ENCODE measurements at regions not wholly inside any gene's neighbourhood (a gene's known extent, or its start where the extent isn't known, plus 50 kb on each side); places are given as distances from the start of the nearest gene placed in this dataset.

GRCh38 chr7:19203686-19204085 is 58.5 kb upstream of the FERD3L start:
- DNase-seq (no peak), ATAC-seq (ENCODE audit: low read depth) (no peak)
- CTCF ChIA-PET: no interaction called here
- H3K36me3 Mint-ChIP-seq (ENCODE audit: low read depth): no peaks in the 10 kb centered on the region
- POLR2A ChIA-PET: no interaction called here
- H3K9me3 Mint-ChIP-seq: no peaks in the 10 kb centered on the region
- no peak overlapping the region for H3K4me3 Mint-ChIP-seq
- H3K4me1 Mint-ChIP-seq: no peaks in the 10 kb centered on the region
- H3K27me3 Mint-ChIP-seq: no peaks in the 10 kb centered on the region
- intact Hi-C loops (cut with micrococcal nuclease): no loop called here
- TF ChIP-seq CTCF (IDR thresholded peaks at IDR 0.05): no peak
- H3K27ac Mint-ChIP-seq: no peak overlapping the region

GRCh38 chr7:19202599-19202998 is 57.4 kb upstream of the FERD3L start:
- CTCF ChIA-PET: no interaction called here
- DNase-seq (no peak), ATAC-seq (ENCODE audit: low read depth) (no peak)
- Mint-ChIP-seq H3K4me3 (no peak overlapping the region), H3K27ac (no peak overlapping the region), H3K9me3 (no peaks in the 10 kb centered on the region), H3K4me1 (no peaks in the 10 kb centered on the region), H3K36me3 (ENCODE audit: low read depth) (no peaks in the 10 kb centered on the region), H3K27me3 (no peaks in the 10 kb centered on the region)
- POLR2A ChIA-PET: no interaction called here
- TF ChIP-seq CTCF (IDR thresholded peaks at IDR 0.05): no peak
- intact Hi-C loops (cut with micrococcal nuclease): no loop called here

Data from activated B cell treated with CpG ODN at 0.5 μM for 24 hours (primary cell).